ENCODE measurements at regions not wholly inside any gene's neighbourhood (a gene's known extent, or its start where the extent isn't known, plus 50 kb on each side); places are given as distances from the start of the nearest gene placed in this dataset.
"Not testable (repeated sequence)": the region's sequence is repeated elsewhere in the genome, so short reads cannot be mapped to it uniquely, and the experiment has no call there.

DNA sequence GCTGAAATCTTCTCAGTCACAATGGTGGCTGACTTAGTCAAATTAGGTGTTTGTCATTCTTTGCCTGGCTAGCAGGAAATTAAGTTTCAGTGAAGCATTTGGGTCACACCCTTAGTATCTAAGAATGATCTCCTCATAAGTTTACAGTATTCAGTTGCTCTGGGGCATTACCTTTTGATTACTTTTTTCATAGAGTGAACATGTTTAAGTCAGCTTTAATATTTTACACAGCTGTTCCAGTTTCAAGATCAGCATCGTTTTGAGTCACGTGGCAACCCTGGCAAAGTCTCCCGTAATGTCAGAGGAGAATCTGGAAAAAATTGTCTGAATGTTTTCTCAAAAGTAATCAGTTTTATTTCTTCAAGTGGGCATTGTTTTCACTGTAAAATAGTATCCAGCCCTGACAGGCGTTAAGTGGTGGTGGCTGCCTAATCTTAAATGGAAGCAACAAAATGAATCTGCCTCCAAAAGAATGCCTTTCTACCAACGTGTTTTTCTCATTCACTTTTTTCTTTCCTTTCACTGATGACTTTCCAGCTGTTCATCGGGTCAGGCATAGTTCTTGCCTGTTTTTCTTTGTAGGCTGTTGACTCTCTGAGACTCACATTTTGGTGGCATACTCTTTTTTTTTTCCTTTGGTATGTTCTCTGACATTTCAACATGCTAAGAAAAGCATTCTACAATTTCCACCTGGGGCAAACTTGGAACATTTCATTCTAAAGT is 319.6 kb upstream of the TCF4 start:
- Mint-ChIP-seq H3K27me3 (no peaks in the 10 kb centered on the region), H3K9me3 (peaks cover 7% of the 10 kb centered on the region), H3K36me3 (no peaks in the 10 kb centered on the region), H3K4me1 (ENCODE audit: low read depth in 2 of 2) (no peaks in the 10 kb centered on the region), H3K4me3 (no peak overlapping the region), H3K27ac (no peak overlapping the region)
- DNase-seq (ENCODE audit: low spot score) (no peak), ATAC-seq (no peak)

DNA sequence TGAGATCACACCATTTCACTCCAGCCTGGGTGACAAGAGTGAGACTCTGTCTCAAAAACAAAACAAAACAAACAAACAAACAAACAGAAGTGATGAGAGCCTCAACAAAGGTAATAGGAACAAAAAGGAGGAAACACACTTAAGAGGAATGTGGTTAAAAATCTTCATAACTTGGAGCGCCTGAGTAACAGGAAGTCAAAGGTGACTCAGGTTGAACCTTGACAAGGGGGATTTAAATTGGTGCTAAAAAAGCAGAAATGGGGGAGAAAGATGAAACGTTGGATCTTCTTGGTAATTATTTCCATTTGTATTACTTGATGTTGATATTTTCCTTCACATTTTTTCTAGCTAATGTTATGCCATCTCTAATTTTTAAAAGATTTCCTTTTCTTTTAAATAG is 318.5 kb upstream of the TCF4 start:
- Mint-ChIP-seq H3K27me3 (no peaks in the 10 kb centered on the region), H3K4me1 (ENCODE audit: low read depth in 2 of 2) (no peaks in the 10 kb centered on the region), H3K27ac (no peak overlapping the region), H3K4me3 (no peak overlapping the region), H3K9me3 (peaks cover 4% of the 10 kb centered on the region), H3K36me3 (no peaks in the 10 kb centered on the region)
- DNase-seq (ENCODE audit: low spot score) (no peak), ATAC-seq (no peak)

- Mint-ChIP-seq H3K27me3 (peaks cover 0 to 2% of the 10 kb centered on the region in 2 donors), H3K36me3 (no peaks in the 10 kb centered on the region), H3K9me3 (peaks cover 4% of the 10 kb centered on the region), H3K4me3 (no peak overlapping the region), H3K4me1 (ENCODE audit: low read depth in 2 of 2) (no peaks in the 10 kb centered on the region), H3K27ac (no peak overlapping the region)
- DNase-seq (ENCODE audit: low spot score) = no peak
- ATAC-seq = no peak
Observed at GRCh38 chr18:55903911-55904310, 315.9 kb upstream of the TCF4 start.

GRCh38 chr18:55900380-55900779 is 312.4 kb upstream of the TCF4 start:
- H3K36me3 Mint-ChIP-seq = no peaks in the 10 kb centered on the region
- H3K4me1 Mint-ChIP-seq (ENCODE audit: low read depth in 2 of 2) = no peaks in the 10 kb centered on the region
- H3K4me3 Mint-ChIP-seq = no peak overlapping the region
- no peaks in the 10 kb centered on the region for H3K9me3 Mint-ChIP-seq
- no peak for DNase-seq (ENCODE audit: low spot score)
- H3K27me3 Mint-ChIP-seq = peaks cover 0 to 2% of the 10 kb centered on the region in 2 donors
- no peak for ATAC-seq
- H3K27ac Mint-ChIP-seq = no peak overlapping the region

- H3K4me3 Mint-ChIP-seq = no peak overlapping the region
- no peaks in the 10 kb centered on the region for H3K9me3 Mint-ChIP-seq
- no peak for DNase-seq (ENCODE audit: low spot score)
- H3K27me3 Mint-ChIP-seq = peaks cover 0 to 2% of the 10 kb centered on the region in 2 donors
- ATAC-seq = no peak
- H3K27ac Mint-ChIP-seq = no peak overlapping the region
- no peaks in the 10 kb centered on the region for H3K4me1 Mint-ChIP-seq (ENCODE audit: low read depth in 2 of 2)
- H3K36me3 Mint-ChIP-seq = no peaks in the 10 kb centered on the region
Observed at GRCh38 chr18:55897091-55897689, 309.2 kb upstream of the TCF4 start.

GRCh38 chr18:55893948-55894347 is 306.0 kb upstream of the TCF4 start:
- no peak overlapping the region for H3K4me3 Mint-ChIP-seq
- no peaks in the 10 kb centered on the region for H3K9me3 Mint-ChIP-seq
- ATAC-seq = no peak
- no peak for DNase-seq (ENCODE audit: low spot score)
- H3K27ac Mint-ChIP-seq = no peak overlapping the region
- H3K4me1 Mint-ChIP-seq (ENCODE audit: low read depth in 2 of 2) = no peaks in the 10 kb centered on the region
- no peaks in the 10 kb centered on the region for H3K36me3 Mint-ChIP-seq
- H3K27me3 Mint-ChIP-seq = no peaks in the 10 kb centered on the region

DNA sequence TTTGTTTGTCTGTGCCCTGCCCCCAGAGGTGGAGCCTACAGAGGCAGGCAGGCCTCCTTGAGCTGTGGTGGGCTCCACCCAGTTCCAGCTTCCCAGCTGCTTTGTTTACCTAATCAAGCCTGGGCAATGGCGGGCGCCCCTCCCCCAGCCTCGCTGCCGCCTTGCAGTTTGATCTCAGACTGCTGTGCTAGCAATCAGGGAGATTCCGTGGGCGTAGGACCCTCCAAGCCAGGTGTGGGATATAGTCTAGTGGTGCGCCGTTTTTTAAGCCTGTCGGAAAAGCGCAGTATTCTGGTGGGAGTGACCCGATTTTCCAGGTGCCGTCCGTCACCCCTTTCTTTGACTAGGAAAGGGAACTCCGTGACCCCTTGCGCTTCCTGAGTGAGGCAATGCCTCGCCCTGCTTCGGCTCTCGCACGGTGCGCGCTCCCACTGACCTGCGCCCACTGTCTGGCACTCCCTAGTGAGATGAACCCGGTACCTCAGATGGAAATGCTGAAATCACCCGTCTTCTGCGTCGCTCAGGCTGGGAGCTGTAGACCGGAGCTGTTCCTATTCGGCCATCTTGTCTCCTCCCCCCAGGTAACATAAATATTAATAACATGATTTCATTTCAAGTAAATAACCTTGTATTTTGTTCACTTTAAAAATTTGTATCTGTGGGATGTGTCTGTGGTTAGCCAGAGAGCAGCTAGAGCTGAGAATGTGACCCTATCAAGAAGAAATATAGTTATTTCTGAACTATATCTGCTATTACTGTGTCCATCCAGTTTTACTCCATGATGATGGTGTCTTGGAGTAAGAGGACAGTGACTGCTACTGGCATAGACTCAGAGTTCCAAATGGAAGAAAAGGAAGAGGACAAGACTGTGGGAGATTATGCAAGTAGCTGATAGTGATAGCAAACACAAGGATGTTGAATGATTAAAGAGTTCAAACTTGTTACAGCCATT is 305.1 kb upstream of the TCF4 start:
- not testable (repeated sequence) for H3K36me3 Mint-ChIP-seq; H3K9me3 Mint-ChIP-seq; H3K4me3 Mint-ChIP-seq; H3K27me3 Mint-ChIP-seq; DNase-seq (ENCODE audit: low spot score); H3K27ac Mint-ChIP-seq; ATAC-seq; H3K4me1 Mint-ChIP-seq (ENCODE audit: low read depth in 2 of 2)

DNA sequence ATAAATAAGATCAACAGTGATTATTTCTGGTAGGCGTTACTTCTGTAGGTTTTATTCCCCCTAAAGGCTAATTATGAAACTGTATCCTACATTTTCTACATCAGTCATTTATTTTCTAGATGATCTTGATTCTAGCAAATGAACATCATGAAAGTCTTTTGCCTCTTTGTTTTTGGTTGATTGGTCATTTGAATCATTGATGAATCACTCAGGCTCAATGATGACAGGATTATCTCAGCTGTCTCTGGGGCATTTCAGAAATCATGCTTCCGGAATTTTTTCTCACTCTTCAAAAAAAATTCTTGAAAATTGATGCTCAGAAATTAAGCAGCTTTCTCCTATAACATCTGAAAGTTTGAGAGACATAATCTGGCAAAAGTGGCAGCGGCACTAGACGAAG is 298.9 kb upstream of the TCF4 start:
- Mint-ChIP-seq H3K36me3 (no peaks in the 10 kb centered on the region), H3K27me3 (no peaks in the 10 kb centered on the region), H3K27ac (no peak overlapping the region), H3K4me1 (ENCODE audit: low read depth in 2 of 2) (no peaks in the 10 kb centered on the region), H3K4me3 (no peak overlapping the region), H3K9me3 (no peaks in the 10 kb centered on the region)
- ATAC-seq = no peak
- DNase-seq (ENCODE audit: low spot score) = no peak

- Mint-ChIP-seq H3K9me3 (no peaks in the 10 kb centered on the region), H3K4me3 (no peak overlapping the region), H3K27me3 (no peaks in the 10 kb centered on the region), H3K4me1 (ENCODE audit: low read depth in 2 of 2) (no peaks in the 10 kb centered on the region), H3K36me3 (no peaks in the 10 kb centered on the region), H3K27ac (no peak overlapping the region)
- DNase-seq (ENCODE audit: low spot score) = no peak
- no peak for ATAC-seq
Observed at GRCh38 chr18:55884498-55884897, 296.5 kb upstream of the TCF4 start.

- ATAC-seq (no peak), DNase-seq (ENCODE audit: low spot score) (no peak)
- H3K27ac Mint-ChIP-seq = no peak overlapping the region
- no peak overlapping the region for H3K4me3 Mint-ChIP-seq
- no peaks in the 10 kb centered on the region for H3K36me3 Mint-ChIP-seq
- no peaks in the 10 kb centered on the region for H3K9me3 Mint-ChIP-seq
- no peaks in the 10 kb centered on the region for H3K4me1 Mint-ChIP-seq (ENCODE audit: low read depth in 2 of 2)
- H3K27me3 Mint-ChIP-seq = no peaks in the 10 kb centered on the region
Observed at GRCh38 chr18:55880617-55881016, 292.6 kb upstream of the TCF4 start.

GRCh38 chr18:55879331-55879730 is 291.3 kb upstream of the TCF4 start:
- no peak for DNase-seq (ENCODE audit: low spot score)
- Mint-ChIP-seq H3K4me3 (no peak overlapping the region), H3K27me3 (no peaks in the 10 kb centered on the region), H3K4me1 (ENCODE audit: low read depth in 2 of 2) (no peaks in the 10 kb centered on the region), H3K36me3 (no peaks in the 10 kb centered on the region), H3K9me3 (no peaks in the 10 kb centered on the region), H3K27ac (no peak overlapping the region)
- no peak for ATAC-seq

DNA sequence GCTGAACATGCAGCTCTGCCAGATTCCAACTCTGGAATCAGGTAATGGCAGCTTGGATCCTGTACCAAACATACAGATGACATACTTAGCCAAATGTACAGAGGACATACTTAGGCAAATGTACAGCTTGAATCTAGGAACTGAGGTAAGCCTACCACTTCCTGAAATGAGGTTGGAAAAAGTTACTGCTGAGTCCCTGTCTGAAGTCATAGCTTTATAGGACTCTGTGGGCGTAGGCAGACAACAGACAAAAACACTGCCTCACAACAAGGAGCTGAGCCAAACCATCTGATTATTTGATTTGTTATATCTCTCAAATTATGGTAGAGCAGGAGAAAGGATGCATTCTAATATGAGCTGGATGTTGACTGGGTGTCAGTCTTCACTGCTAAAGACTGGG is 290.2 kb upstream of the TCF4 start:
- H3K4me1 Mint-ChIP-seq (ENCODE audit: low read depth in 2 of 2) = no peaks in the 10 kb centered on the region
- no peak overlapping the region for H3K27ac Mint-ChIP-seq
- ATAC-seq (no peak), DNase-seq (ENCODE audit: low spot score) (no peak)
- no peaks in the 10 kb centered on the region for H3K36me3 Mint-ChIP-seq
- H3K9me3 Mint-ChIP-seq = no peaks in the 10 kb centered on the region
- no peaks in the 10 kb centered on the region for H3K27me3 Mint-ChIP-seq
- H3K4me3 Mint-ChIP-seq = no peak overlapping the region

DNA sequence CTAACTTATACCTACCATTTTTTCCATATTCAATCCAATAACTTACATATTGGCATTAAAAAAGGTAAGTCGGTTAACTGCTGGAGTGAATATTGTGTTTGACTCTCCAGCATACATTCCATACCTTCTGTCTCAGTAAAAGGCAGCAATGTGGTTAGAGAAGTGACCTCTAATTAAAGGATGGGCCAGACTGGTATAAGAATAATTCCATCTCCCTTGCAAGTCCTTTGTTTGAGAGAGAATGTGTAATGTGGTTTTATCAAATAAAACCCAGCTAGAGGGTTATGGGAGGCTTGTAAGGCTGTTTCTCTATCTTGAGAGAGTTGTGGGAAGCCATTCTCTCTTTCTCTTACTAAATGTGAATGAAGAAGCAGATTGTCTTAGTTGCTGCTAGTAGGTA is 289.3 kb upstream of the TCF4 start:
- Mint-ChIP-seq H3K27me3 (no peaks in the 10 kb centered on the region), H3K9me3 (peaks cover 4% of the 10 kb centered on the region), H3K4me1 (ENCODE audit: low read depth in 2 of 2) (no peaks in the 10 kb centered on the region), H3K27ac (no peak overlapping the region), H3K36me3 (no peaks in the 10 kb centered on the region), H3K4me3 (no peak overlapping the region)
- DNase-seq (ENCODE audit: low spot score) (no peak), ATAC-seq (no peak)

DNA sequence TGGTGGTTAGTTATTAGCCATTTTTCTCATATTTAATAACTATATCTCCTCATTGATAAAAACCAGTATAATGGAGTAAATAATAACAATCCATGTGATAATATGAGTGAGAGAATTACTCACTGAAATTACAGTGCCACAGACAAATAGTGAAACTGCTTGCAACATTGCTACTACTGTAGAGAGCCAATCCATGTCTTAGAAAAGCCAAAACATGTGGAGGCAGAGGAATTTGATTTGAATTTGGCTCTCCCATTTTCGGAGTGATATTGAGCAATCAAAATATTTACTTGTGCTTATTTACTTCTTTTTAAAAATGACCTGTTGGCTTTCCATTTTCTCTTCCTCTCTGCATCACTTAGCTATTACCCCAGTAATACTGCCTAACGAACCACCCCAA is 288.3 kb upstream of the TCF4 start:
- Mint-ChIP-seq H3K27me3 (no peaks in the 10 kb centered on the region), H3K36me3 (no peaks in the 10 kb centered on the region), H3K27ac (no peak overlapping the region), H3K4me1 (ENCODE audit: low read depth in 2 of 2) (no peaks in the 10 kb centered on the region), H3K9me3 (peaks cover 4% of the 10 kb centered on the region), H3K4me3 (no peak overlapping the region)
- ATAC-seq = no peak
- no peak for DNase-seq (ENCODE audit: low spot score)
